Sigmoid colon (tissue), 6 donors: ENCODE measurements at regions not wholly inside any gene's neighbourhood (a gene's known extent, or its start where the extent isn't known, plus 50 kb on each side); places are given as distances from the start of the nearest gene placed in this dataset.

Experiments
- DNase-seq: peaks from one replicate; pipeline ENCODE4 v3.0.0-alpha.2; 2019
- H3K27ac ChIP-seq, 4 donors: fragments of 200-600 bp; sonication (generic); one replicate each; pipeline ENCODE4 v1.5.1; 2016 to 2019; ENCODE audit warnings: mild to moderate bottlenecking in 1 of 4
- H3K27me3 ChIP-seq, 3 donors: fragments of 200-600 bp; sonication (generic); one replicate each; pipeline ENCODE4 v1.5.1; 2019; ENCODE audit warnings: mild to moderate bottlenecking in 1 of 3
- H3K36me3 ChIP-seq, 4 donors: fragments of 200-600 bp; sonication (generic); one replicate each; pipeline ENCODE4 v1.5.1; 2016 to 2019
- H3K4me1 ChIP-seq, 4 donors: fragments of 200-600 bp; sonication (generic); one replicate each; pipeline ENCODE4 v1.5.1; 2017 to 2019
- H3K4me3 ChIP-seq, 4 donors: fragments of 200-600 bp; sonication (generic); one replicate each; pipeline ENCODE4 v1.5.1; 2017 to 2019; ENCODE audit warnings: mild to moderate bottlenecking in 2 of 4, moderate library complexity in 1 of 4
- H3K9me3 ChIP-seq, 4 donors: fragments of 200-600 bp in 3 of 4; sonication (generic) in 3 of 4; one replicate each; pipeline versions ENCODE4 v1.5.1 to v1.6.1; 2013 to 2019
- EP300 ChIP-seq, 4 donors: sonication (generic); formaldehyde crosslinking; IDR thresholded peaks; one replicate each; pipeline ENCODE4 v1.6.1; 2017; ENCODE audit warnings: antibody characterized with exemption in 4 of 4
- POLR2A ChIP-seq, 2 donors: fragments of 450-650 bp; IDR thresholded peaks; one replicate each; pipeline ENCODE4 v1.6.1; 2016; ENCODE audit warnings: antibody characterized with exemption in 2 of 2, mild to moderate bottlenecking in 2 of 2, moderate library complexity in 2 of 2
- POLR2AphosphoS5 ChIP-seq, 4 donors: sonication (generic); formaldehyde crosslinking; IDR thresholded peaks; one replicate each; pipeline ENCODE4 v1.6.1; 2017; ENCODE audit warnings: antibody characterized with exemption in 4 of 4
- WGBS, 2 donors: extraction: QIAGEN DNeasy Blood & Tissue Kit; methylation state at CpG; one replicate each; pipeline ENCODE4 v1.1.7; 2013; 5-methylcytosine and 5-hydroxymethylcytosine counted together
- intact Hi-C: fragments of 100-400 bp; cut with DNase I; formaldehyde crosslinking; loops from one replicate; pipeline ENCODE4 v1.15.1; 2023
- TF ChIP-seq, protein P1 (sequence below), 4 experiments: fragments of 450-650 bp in 3 of 4; fragments of 200-600 bp in 1 of 4; IDR thresholded peaks; one replicate each; pipeline ENCODE4 v1.5.1; 2016 to 2019; ENCODE audit warnings: antibody characterized with exemption in 4 of 4, mild to moderate bottlenecking in 3 of 4, moderate library complexity in 2 of 4
- donor health status: healthy with polysubstance abuse.
- donor health status: healthy.

DNA sequence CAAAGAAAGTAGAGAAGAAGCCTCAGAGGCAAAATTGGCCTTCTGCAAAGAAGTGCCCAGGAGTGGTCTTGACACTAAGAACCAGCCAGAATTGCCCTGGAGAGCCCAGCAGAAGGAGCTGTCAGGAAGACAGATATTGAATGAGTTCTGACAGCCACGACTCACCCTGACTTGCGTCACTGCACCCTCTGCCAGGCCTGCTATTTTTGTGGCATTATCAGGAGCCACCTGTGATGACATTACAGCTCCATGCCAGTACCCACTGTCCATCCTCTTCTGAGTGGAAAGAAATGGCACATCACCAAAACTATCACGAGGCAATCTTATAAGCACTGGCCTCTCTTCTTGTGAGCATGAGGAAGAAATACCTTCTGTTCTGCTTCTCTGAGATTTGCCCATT is 67.7 kb downstream of the SMIM20 start:
- Histone ChIP-seq H3K4me3 (no peak overlapping the region), H3K36me3 (no peaks in the 10 kb centered on the region), H3K9me3 (no peaks in the 10 kb centered on the region), H3K27ac (no peak overlapping the region), H3K27me3 (no peaks in the 10 kb centered on the region), H3K4me1 (no peaks in the 10 kb centered on the region)
- TF ChIP-seq POLR2AphosphoS5 (IDR thresholded peaks at IDR 0.05) (no peak), EP300 (IDR thresholded peaks at IDR 0.05) (no peak), POLR2A (IDR thresholded peaks at IDR 0.05) (no peak)
- TF ChIP-seq, protein P1, sequence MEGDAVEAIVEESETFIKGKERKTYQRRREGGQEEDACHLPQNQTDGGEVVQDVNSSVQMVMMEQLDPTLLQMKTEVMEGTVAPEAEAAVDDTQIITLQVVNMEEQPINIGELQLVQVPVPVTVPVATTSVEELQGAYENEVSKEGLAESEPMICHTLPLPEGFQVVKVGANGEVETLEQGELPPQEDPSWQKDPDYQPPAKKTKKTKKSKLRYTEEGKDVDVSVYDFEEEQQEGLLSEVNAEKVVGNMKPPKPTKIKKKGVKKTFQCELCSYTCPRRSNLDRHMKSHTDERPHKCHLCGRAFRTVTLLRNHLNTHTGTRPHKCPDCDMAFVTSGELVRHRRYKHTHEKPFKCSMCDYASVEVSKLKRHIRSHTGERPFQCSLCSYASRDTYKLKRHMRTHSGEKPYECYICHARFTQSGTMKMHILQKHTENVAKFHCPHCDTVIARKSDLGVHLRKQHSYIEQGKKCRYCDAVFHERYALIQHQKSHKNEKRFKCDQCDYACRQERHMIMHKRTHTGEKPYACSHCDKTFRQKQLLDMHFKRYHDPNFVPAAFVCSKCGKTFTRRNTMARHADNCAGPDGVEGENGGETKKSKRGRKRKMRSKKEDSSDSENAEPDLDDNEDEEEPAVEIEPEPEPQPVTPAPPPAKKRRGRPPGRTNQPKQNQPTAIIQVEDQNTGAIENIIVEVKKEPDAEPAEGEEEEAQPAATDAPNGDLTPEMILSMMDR (IDR thresholded peaks at IDR 0.05) = no peak
- 90% methylated on average over 3 of the region's 3 CpGs for WGBS, 2 donors
- no peak for DNase-seq
- intact Hi-C loops = loop anchor here (10.0 kb wide), 1 partner anchor 1033 kb away; no protein-coding TSS in a partner anchor

DNA sequence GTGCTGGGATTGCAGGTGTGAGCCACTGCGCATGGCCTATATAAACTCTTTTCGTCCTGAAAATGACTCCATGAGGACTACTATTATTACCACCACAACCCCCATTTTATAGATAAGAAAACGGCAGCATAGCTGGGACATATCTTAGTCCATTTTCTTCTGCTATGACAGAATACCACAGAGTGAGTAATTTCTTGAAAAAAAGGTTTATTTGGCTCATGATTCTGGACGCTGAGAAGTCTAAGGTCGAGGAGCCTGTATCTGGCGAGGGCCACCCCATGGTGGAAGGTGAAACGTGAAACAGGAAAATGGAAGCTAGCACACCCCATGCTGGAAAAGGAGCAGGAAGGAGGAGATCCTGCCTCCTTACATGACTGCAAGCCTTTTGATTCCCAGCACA is 68.9 kb downstream of the SMIM20 start:
- Histone ChIP-seq H3K4me3 (no peak overlapping the region), H3K9me3 (no peaks in the 10 kb centered on the region), H3K27me3 (no peaks in the 10 kb centered on the region), H3K27ac (no peak overlapping the region), H3K4me1 (peaks cover 0 to 4% (median 2%) of the 10 kb centered on the region in 4 donors), H3K36me3 (no peaks in the 10 kb centered on the region)
- intact Hi-C loops = loop anchor here (10.0 kb wide), 1 partner anchor 1032 kb away; no protein-coding TSS in a partner anchor
- DNase-seq = no peak
- WGBS, 2 donors = 81 to 85% methylated on average over 7 of the region's 7 CpGs
- TF ChIP-seq, protein P1 (IDR thresholded peaks at IDR 0.05) = no peak
- no peak for TF ChIP-seq POLR2A (IDR thresholded peaks at IDR 0.05)
- no peak for TF ChIP-seq EP300 (IDR thresholded peaks at IDR 0.05)
- TF ChIP-seq POLR2AphosphoS5 (IDR thresholded peaks at IDR 0.05) = no peak

DNA sequence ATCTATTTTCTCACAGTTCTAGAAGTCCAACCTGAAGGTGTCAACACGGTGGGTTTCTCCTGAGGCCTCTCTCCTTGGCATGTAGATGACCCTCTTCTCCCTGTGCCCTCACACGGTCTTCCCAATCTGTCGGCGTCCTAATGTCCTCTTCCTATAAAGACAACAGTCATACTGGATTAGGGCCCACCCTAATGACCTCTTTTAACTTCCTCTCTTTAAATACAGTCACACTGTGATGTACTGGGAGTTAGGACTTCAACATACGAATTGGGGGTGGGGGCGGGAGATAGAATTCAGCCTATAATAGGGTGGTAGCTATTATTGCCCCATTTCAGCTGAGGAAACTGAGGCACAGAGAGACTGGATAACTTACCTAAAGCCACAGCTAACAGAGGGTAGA is 70.2 kb downstream of the SMIM20 start:
- Histone ChIP-seq H3K9me3 (no peaks in the 10 kb centered on the region), H3K36me3 (no peaks in the 10 kb centered on the region), H3K4me1 (peaks cover 0 to 9% (median 4%) of the 10 kb centered on the region in 4 donors), H3K27ac (no peak overlapping the region), H3K27me3 (no peaks in the 10 kb centered on the region), H3K4me3 (no peak overlapping the region)
- intact Hi-C loops = loop anchor here (10.0 kb wide), 1 partner anchor 1031 kb away; no protein-coding TSS in a partner anchor
- 89 to 91% methylated on average over 6 of the region's 6 CpGs for WGBS, 2 donors
- TF ChIP-seq EP300 (IDR thresholded peaks at IDR 0.05) (no peak), POLR2AphosphoS5 (IDR thresholded peaks at IDR 0.05) (no peak), POLR2A (IDR thresholded peaks at IDR 0.05) (no peak)
- TF ChIP-seq, protein P1 (IDR thresholded peaks at IDR 0.05) = no peak
- no peak for DNase-seq

DNA sequence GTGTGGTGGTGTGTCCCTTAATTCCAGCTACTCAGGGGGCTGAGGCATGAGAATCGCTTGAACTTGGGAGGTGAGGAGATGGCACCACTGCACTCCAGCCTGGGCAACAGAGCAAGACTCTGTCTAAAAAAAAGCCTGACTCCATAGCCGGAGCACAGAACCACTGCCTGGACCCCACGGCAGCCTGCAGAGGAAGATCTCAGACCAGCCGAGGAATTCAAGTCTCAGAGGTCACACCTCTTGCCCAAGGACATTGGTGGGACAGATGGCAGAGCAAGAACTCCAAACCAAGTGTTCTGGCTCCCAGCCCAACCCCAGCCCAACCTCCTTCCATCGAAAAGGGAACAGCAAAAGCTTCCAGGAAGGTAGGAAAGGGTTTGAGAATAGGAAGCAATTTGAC is 70.8 kb downstream of the SMIM20 start:
- no peak for DNase-seq
- H3K4me3 ChIP-seq = no peak overlapping the region
- intact Hi-C loops = loop anchor here (5.0 to 10.0 kb wide), 5 partner anchors 38 to 1030 kb away; partner anchors contain the start of gene RBPJ
- peaks cover 0 to 9% (median 4%) of the 10 kb centered on the region in 4 donors for H3K4me1 ChIP-seq
- no peak overlapping the region for H3K27ac ChIP-seq
- H3K27me3 ChIP-seq = no peaks in the 10 kb centered on the region
- H3K9me3 ChIP-seq = no peaks in the 10 kb centered on the region
- H3K36me3 ChIP-seq = no peaks in the 10 kb centered on the region
- TF ChIP-seq EP300 (IDR thresholded peaks at IDR 0.05) = no peak
- TF ChIP-seq, protein P1 (IDR thresholded peaks at IDR 0.05) = no peak
- no peak for TF ChIP-seq POLR2A (IDR thresholded peaks at IDR 0.05)
- TF ChIP-seq POLR2AphosphoS5 (IDR thresholded peaks at IDR 0.05) = no peak
- WGBS, 2 donors = 70 to 82% methylated on average over 5 of the region's 5 CpGs

DNA sequence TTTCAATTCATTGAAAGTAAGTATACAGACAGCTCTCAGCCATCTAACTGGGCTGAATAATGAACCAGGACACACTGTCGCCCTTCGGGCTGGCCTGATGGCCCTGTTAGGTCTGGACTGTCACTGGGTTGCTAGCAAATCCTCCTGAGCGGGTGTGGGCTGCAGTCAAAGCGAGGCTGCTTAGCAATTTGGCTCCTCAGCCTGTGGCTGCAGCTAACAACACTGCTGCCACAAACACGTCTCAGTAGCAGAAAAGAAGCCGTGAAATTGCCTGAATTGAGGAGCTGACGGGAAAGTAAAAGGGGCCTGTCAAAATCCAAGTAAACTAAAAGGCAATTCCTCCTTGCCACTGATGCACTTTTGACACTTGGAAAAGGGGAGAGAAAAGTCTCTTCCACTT is 72.8 kb downstream of the SMIM20 start:
- no peak overlapping the region for H3K27ac ChIP-seq

More for the DNA sequence above, 72.8 kb downstream of the SMIM20 start:
- Histone ChIP-seq H3K4me3 (no peak overlapping the region), H3K4me1 (peaks cover 0 to 9% (median 4%) of the 10 kb centered on the region in 4 donors), H3K9me3 (no peaks in the 10 kb centered on the region), H3K27me3 (no peaks in the 10 kb centered on the region), H3K36me3 (no peaks in the 10 kb centered on the region)
- DNase-seq = no peak
- no peak for TF ChIP-seq POLR2AphosphoS5 (IDR thresholded peaks at IDR 0.05)
- TF ChIP-seq POLR2A (IDR thresholded peaks at IDR 0.05) = no peak
- TF ChIP-seq, protein P1 (IDR thresholded peaks at IDR 0.05) = no peak
- TF ChIP-seq EP300 (IDR thresholded peaks at IDR 0.05) = no peak
- 92 to 95% methylated on average over 7 of the region's 7 CpGs for WGBS, 2 donors
- intact Hi-C loops = loop anchor here (5.0 to 10.0 kb wide), 5 partner anchors 35 to 1028 kb away; partner anchors contain the start of gene RBPJ
